Thyroid gland (tissue), 4 donors: ENCODE measurements at regions not wholly inside any gene's neighbourhood (a gene's known extent, or its start where the extent isn't known, plus 50 kb on each side); places are given as distances from the start of the nearest gene placed in this dataset.

Source experiments
- DNase-seq, 2 donors: peaks; one replicate each; pipeline ENCODE4 v3.0.0-alpha.2; 2019
- H3K27ac ChIP-seq, 3 donors: fragments of 200-600 bp; sonication (generic); 1 replicate in 2 of 3; 2 replicates in 1 of 3; pipeline ENCODE4 v1.5.1; 2016 to 2019; ENCODE audit warnings: mild to moderate bottlenecking in 1 of 3, moderate library complexity in 1 of 3
- H3K27me3 ChIP-seq: fragments of 200-600 bp; sonication (generic); one replicate; pipeline ENCODE4 v1.5.1; 2019
- H3K36me3 ChIP-seq, 2 donors: fragments of 200-600 bp; sonication (generic); one replicate each; pipeline ENCODE4 v1.5.1; 2016 to 2019
- H3K4me1 ChIP-seq, 2 donors: fragments of 200-600 bp; sonication (generic); one replicate each; pipeline ENCODE4 v1.5.1; 2017 to 2019
- H3K4me3 ChIP-seq, 3 donors: fragments of 200-600 bp; sonication (generic); replicated peaks in 1 of 3; 1 replicate in 2 of 3; 2 replicates in 1 of 3; pipeline ENCODE4 v1.5.1; 2016; ENCODE audit warnings: mild to moderate bottlenecking in 1 of 3
- H3K9me3 ChIP-seq: fragments of 200-600 bp; sonication (generic); one replicate; pipeline ENCODE4 v1.5.1; 2017
- CTCF ChIP-seq, 6 experiments: fragments of 200-600 bp in 3 of 6; fragments of 450-650 bp in 3 of 6; sonication (generic) in 3 of 6; IDR thresholded peaks; one replicate each; pipeline ENCODE4 v1.5.1; 2016 to 2019; ENCODE audit warnings: antibody characterized with exemption in 6 of 6, mild to moderate bottlenecking in 2 of 6, inconsistent platforms in 1 of 6, moderate library complexity in 1 of 6
- POLR2A ChIP-seq, 2 donors: fragments of 450-650 bp; IDR thresholded peaks; one replicate each; pipeline ENCODE4 v1.6.1; 2017; ENCODE audit warnings: antibody characterized with exemption in 2 of 2, mild to moderate bottlenecking in 2 of 2, moderate library complexity in 1 of 2
- WGBS, 2 donors: methylation state at CpG; one replicate each; pipeline ENCODE4 v1.1.5; 2017; 5-methylcytosine and 5-hydroxymethylcytosine counted together
- intact Hi-C: fragments of 100-400 bp; cut with DNase I; formaldehyde crosslinking; loops from one replicate; pipeline ENCODE4 v1.15.1; 2023

- Histone ChIP-seq H3K4me1 (no peaks in the 10 kb centered on the region), H3K36me3 (no peaks in the 10 kb centered on the region), H3K27ac (no peak overlapping the region), H3K4me3 (no peak overlapping the region), H3K27me3 (no peaks in the 10 kb centered on the region), H3K9me3 (no peaks in the 10 kb centered on the region)
- DNase-seq: no peak
- TF ChIP-seq POLR2A (IDR thresholded peaks at IDR 0.05) (no peak), CTCF (IDR thresholded peaks at IDR 0.05) (no peak)
- intact Hi-C loops: no loop called here
- WGBS, 2 donors: 94% methylated on average over 1 of the region's 1 CpG
These were observed 654.6 kb upstream of the LINC00305 start for GRCh38 chr18:64803471-64803870.

- no peaks in the 10 kb centered on the region for H3K4me1 ChIP-seq
- TF ChIP-seq CTCF (IDR thresholded peaks at IDR 0.05): no peak
- TF ChIP-seq POLR2A (IDR thresholded peaks at IDR 0.05): no peak
These were observed 651.3 kb upstream of the LINC00305 start for GRCh38 chr18:64800151-64800550.

GRCh38 chr18:64799376-64799775 lies 650.5 kb upstream of the LINC00305 start:
- no peak overlapping the region for H3K4me3 ChIP-seq
- no peaks in the 10 kb centered on the region for H3K27me3 ChIP-seq
- H3K9me3 ChIP-seq: no peaks in the 10 kb centered on the region
- H3K27ac ChIP-seq: no peak overlapping the region
- WGBS, 2 donors: 90 to 97% methylated on average over 4 of the region's 4 CpGs
- DNase-seq: no peak
- no peak for TF ChIP-seq CTCF (IDR thresholded peaks at IDR 0.05)
- no peak for TF ChIP-seq POLR2A (IDR thresholded peaks at IDR 0.05)
- H3K36me3 ChIP-seq: no peaks in the 10 kb centered on the region
- intact Hi-C loops: no loop called here
- no peaks in the 10 kb centered on the region for H3K4me1 ChIP-seq

More at GRCh38 chr18:64800151-64800550, 651.3 kb upstream of the LINC00305 start:
- Histone ChIP-seq H3K9me3 (no peaks in the 10 kb centered on the region), H3K27ac (no peak overlapping the region), H3K27me3 (no peaks in the 10 kb centered on the region), H3K4me3 (no peak overlapping the region), H3K36me3 (no peaks in the 10 kb centered on the region)
- no peak for DNase-seq
- intact Hi-C loops: no loop called here

- Histone ChIP-seq H3K27ac (no peak overlapping the region), H3K36me3 (no peaks in the 10 kb centered on the region), H3K27me3 (no peaks in the 10 kb centered on the region), H3K9me3 (no peaks in the 10 kb centered on the region), H3K4me3 (no peak overlapping the region), H3K4me1 (no peaks in the 10 kb centered on the region)
- intact Hi-C loops: no loop called here
- 50 to 62% methylated on average over 4 of the region's 4 CpGs for WGBS, 2 donors
- no peak for TF ChIP-seq POLR2A (IDR thresholded peaks at IDR 0.05)
- no peak for TF ChIP-seq CTCF (IDR thresholded peaks at IDR 0.05)
- DNase-seq: no peak
These were observed 642.3 kb upstream of the LINC00305 start for GRCh38 chr18:64791236-64791635.

- Histone ChIP-seq H3K9me3 (no peaks in the 10 kb centered on the region), H3K4me3 (no peak overlapping the region), H3K36me3 (no peaks in the 10 kb centered on the region), H3K27ac (no peak overlapping the region), H3K27me3 (no peaks in the 10 kb centered on the region), H3K4me1 (no peaks in the 10 kb centered on the region)
- DNase-seq: no peak
- 38 to 41% methylated on average over 4 of the region's 4 CpGs for WGBS, 2 donors
- intact Hi-C loops: no loop called here
- TF ChIP-seq CTCF (IDR thresholded peaks at IDR 0.05): no peak
- TF ChIP-seq POLR2A (IDR thresholded peaks at IDR 0.05): no peak
These were observed 636.8 kb upstream of the LINC00305 start for GRCh38 chr18:64785686-64786085.
